Ishikawa (cell line): ENCODE measurements at regions not wholly inside any gene's neighbourhood (a gene's known extent, or its start where the extent isn't known, plus 50 kb on each side); places are given as distances from the start of the nearest gene placed in this dataset.

Experiments used
- CEBPB ChIP-seq: IDR thresholded peaks from 2 replicates; pipeline ENCODE4 v1.6.1; 2012
- EGR1 ChIP-seq: IDR thresholded peaks from 2 replicates; pipeline ENCODE4 v1.6.1; 2012
- EP300 ChIP-seq: IDR thresholded peaks from 2 replicates; pipeline ENCODE4 v1.6.1; 2012; ENCODE audit warnings: borderline replicate concordance
- NFIC ChIP-seq: IDR thresholded peaks from 2 replicates; pipeline ENCODE4 v1.6.1; 2012
- TAF1 ChIP-seq: IDR thresholded peaks from 2 replicates; pipeline ENCODE4 v1.6.1; 2012; ENCODE audit warnings: low read depth, mild to moderate bottlenecking
- TEAD4 ChIP-seq: IDR thresholded peaks from 2 replicates; pipeline ENCODE4 v1.6.1; 2012
- YY1 ChIP-seq: IDR thresholded peaks from 2 replicates; pipeline ENCODE4 v1.6.1; 2012; ENCODE audit warnings: low read depth
- ZBTB7A ChIP-seq: IDR thresholded peaks from 2 replicates; pipeline ENCODE4 v1.6.1; 2012; ENCODE audit warnings: low read depth
- TF ChIP-seq, protein P1 (sequence below): IDR thresholded peaks from 2 replicates; pipeline ENCODE4 v1.6.1; 2012
- TF ChIP-seq, protein P2 (sequence below): IDR thresholded peaks from 2 replicates; pipeline ENCODE4 v1.6.1; 2012; ENCODE audit warnings: low read depth, mild to moderate bottlenecking

DNA sequence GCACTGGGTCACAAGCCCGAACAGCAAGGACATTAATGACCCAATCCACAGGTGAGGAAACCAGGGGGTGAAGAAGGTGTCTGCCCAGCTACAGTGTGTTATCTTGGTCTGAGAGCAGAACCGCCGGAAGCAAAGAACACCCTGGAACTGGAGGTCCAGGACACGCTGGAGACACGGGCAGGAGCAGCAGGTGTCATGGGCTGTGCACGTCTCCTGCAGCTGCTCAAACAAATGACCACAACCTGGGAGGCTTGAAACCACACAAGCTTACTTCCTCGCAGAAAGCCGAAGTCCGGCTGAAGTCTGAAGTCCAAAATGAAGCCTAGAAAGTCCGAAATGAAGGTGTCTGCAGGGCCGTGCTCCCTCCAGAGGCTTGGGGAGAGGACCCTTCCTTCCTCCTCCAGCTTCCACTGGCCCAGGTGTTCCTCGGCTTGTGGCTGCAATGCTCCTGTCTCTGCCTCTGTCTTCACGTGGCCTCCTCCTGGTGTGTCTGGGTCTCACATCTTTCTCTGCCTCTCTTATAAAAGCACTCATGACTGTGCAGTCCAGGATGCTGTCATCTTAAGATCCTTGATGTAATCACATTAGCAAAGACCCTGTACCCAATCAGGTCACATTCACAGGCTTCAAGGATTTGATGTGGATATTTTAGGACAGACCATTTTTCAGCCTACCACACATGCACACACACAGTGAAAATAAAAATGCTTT lies 351.2 kb downstream of the C16orf95 start:
- TF ChIP-seq YY1 (no peak), CEBPB (no peak), NFIC (no peak), EP300 (no peak), TAF1 (no peak), ZBTB7A (no peak), TEAD4 (no peak), EGR1 (no peak)
- TF ChIP-seq, protein P1, sequence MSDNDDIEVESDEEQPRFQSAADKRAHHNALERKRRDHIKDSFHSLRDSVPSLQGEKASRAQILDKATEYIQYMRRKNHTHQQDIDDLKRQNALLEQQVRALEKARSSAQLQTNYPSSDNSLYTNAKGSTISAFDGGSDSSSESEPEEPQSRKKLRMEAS = no peak
- TF ChIP-seq, protein P2, sequence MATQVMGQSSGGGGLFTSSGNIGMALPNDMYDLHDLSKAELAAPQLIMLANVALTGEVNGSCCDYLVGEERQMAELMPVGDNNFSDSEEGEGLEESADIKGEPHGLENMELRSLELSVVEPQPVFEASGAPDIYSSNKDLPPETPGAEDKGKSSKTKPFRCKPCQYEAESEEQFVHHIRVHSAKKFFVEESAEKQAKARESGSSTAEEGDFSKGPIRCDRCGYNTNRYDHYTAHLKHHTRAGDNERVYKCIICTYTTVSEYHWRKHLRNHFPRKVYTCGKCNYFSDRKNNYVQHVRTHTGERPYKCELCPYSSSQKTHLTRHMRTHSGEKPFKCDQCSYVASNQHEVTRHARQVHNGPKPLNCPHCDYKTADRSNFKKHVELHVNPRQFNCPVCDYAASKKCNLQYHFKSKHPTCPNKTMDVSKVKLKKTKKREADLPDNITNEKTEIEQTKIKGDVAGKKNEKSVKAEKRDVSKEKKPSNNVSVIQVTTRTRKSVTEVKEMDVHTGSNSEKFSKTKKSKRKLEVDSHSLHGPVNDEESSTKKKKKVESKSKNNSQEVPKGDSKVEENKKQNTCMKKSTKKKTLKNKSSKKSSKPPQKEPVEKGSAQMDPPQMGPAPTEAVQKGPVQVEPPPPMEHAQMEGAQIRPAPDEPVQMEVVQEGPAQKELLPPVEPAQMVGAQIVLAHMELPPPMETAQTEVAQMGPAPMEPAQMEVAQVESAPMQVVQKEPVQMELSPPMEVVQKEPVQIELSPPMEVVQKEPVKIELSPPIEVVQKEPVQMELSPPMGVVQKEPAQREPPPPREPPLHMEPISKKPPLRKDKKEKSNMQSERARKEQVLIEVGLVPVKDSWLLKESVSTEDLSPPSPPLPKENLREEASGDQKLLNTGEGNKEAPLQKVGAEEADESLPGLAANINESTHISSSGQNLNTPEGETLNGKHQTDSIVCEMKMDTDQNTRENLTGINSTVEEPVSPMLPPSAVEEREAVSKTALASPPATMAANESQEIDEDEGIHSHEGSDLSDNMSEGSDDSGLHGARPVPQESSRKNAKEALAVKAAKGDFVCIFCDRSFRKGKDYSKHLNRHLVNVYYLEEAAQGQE = no peak
